GM12875 (cell line): ENCODE measurements at regions not wholly inside any gene's neighbourhood (a gene's known extent, or its start where the extent isn't known, plus 50 kb on each side); places are given as distances from the start of the nearest gene placed in this dataset.
"Not testable (repeated sequence)": the region's sequence is repeated elsewhere in the genome, so short reads cannot be mapped to it uniquely, and the experiment has no call there.

Source experiments
- H3K4me3 ChIP-seq: one replicate; pipeline ENCODE4 v1.5.1; 2011; ENCODE audit warnings: low read depth, low read length, control low read depth
- CTCF ChIP-seq: IDR thresholded peaks from 2 replicates; pipeline ENCODE4 v1.5.1; 2011; ENCODE audit warnings: low read depth, mild to moderate bottlenecking, control low read depth, inconsistent platforms, low read length, moderate library complexity, borderline replicate concordance; ENCODE audit not compliant: insufficient read depth

DNA sequence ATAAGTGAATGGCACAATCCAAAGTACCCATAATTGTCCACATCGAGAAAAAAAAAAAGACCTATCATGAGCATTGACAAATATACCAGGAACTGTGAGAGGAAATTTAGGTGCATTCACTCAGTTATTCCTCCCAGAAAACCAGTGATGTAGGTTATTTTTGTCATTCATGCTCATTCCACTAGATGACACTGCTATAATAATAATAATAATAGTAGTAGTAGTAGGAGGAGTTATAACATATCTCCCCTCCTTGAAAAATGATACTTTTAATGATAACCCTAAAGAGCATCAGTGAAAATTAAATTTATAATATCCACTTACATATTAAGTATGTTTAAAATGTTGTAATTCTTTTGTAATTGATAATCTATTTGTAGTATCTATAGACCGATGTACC, 463.9 kb upstream of the MIR17HG start:
- TF ChIP-seq CTCF = no peak
- no peak overlapping the region for H3K4me3 ChIP-seq

DNA sequence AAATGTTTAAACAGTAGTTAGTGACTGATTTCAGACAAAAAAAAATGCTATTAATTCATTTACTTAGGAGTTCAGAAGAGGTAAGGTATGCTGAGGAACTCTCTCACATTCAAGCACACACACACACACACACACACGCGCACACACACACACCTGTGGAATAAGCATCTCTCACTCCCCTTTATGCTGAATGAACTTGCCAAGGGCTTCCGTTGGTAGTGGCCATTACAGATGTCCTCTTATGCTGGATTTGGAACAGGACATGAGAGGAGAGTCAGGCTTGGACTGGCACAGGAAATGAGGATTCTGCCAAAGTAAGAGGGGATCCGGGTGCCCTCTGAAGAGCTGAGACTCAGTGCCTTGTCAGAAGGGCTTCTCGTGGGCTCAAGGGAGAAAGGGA, 463.4 kb upstream of the MIR17HG start:
- no peak for TF ChIP-seq CTCF
- H3K4me3 ChIP-seq = no peak overlapping the region

DNA sequence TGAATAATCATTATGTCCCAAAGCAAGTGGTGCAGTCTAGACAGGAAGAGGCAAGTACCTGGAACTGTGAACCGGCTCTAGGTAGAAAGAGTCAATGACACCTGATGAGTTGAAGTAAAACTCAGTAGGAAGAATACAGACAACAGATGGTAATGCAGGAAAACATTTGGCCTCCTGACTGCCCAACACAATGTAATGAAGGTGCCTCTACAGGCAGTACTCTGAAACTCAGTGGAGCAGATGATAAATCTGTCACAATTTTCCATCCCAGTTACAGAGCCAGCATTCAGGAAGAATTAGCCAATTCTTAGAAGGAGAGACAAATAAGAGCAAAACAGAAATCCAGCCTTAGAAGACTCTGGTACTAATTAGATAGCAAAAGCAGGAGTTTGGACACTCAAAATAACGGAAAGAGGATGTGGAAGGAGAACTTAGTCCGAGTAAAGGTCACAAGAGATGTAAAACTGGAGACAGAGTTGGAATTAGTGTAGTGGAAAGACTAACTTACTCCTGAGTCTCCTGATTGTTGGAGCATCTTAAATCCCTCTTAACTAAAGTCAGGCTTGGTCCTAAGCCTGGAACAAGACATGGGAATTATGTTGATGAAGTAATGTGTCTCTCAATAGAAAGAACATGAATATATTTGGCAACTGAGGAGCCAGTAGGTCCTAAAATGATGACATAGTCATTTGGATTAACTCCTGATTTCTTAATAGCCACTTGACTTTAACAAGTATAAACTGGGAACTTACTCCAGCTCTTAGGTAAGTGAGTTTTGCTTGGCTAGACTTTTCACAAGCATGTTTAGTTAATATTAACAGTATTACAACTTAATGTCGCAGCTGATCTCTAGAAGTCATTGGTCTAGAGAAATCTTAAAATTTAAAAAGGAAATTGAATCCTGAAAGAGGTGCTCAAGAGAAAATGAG, 457.3 kb upstream of the MIR17HG start:
- no peak for TF ChIP-seq CTCF
- no peak overlapping the region for H3K4me3 ChIP-seq

DNA sequence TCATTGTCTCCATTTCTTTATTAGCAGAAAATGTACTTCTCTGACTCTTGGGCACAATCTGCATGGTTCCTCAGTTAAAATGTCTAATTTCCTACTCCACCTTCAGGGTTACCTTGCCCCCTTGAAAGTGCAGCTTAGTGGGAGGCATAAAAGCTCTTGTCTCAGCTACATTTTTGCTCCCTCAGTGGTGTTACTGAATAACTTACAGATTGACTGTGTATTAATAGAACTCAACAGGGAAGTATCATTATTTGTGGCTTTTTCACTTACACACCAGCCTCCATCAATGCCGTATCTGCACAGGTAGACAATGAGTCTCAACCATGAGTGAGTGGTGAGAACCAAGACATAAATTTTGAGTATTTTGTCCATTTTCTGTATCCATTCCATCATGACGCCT, 456.2 kb upstream of the MIR17HG start:
- no peak for TF ChIP-seq CTCF
- no peak overlapping the region for H3K4me3 ChIP-seq

DNA sequence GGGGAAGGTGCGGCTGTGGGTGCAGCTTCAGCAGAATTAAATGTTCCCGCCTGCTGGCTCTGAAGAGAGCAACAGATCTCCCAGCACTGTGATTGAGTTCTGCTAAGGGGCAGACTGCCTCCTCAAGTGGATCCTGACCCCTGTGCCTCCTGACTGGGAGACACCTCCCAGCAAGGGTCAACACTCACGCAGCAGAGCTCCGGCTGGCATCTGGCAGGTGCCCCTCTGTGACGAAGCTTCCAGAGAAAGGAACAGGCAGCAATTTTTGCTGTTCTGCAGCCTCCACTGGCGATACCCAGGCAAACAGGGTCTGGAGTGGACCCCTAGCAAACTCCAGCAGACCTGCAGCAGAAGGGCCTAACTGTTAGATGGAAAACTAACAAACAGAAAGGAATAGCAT, 454.3 kb upstream of the MIR17HG start:
- H3K4me3 ChIP-seq = not testable (repeated sequence)

DNA sequence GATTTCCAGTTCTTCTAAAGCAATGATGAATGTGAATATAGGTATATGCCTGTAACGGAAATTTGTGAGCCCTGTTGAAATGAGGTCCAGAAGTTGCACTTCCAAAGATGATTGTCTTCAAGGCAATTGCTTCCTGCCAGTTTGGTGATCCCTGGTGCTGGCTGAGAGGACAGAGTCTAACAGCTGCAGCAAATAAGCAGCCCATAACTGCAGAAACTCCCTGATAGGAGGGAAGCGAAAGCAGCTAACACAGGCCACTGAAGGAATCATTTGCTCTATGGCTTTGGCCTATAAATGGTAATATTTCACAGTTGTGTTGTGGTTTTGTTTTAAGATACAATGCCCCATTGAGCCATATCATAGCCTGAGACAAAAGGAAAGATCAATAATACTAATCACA, 451.5 kb upstream of the MIR17HG start:
- no peak for TF ChIP-seq CTCF

GRCh38 chr13:90898811-90899210, 448.7 kb upstream of the MIR17HG start:
- no peak overlapping the region for H3K4me3 ChIP-seq
- TF ChIP-seq CTCF = no peak

More for the DNA sequence above, 451.5 kb upstream of the MIR17HG start:
- H3K4me3 ChIP-seq = no peak overlapping the region
